SK-N-SH (cell line): ENCODE measurements at regions not wholly inside any gene's neighbourhood (a gene's known extent, or its start where the extent isn't known, plus 50 kb on each side); places are given as distances from the start of the nearest gene placed in this dataset.

ENCODE experiments used
- CTCF ChIP-seq: fragments of 200-600 bp; sonication (generic); IDR thresholded peaks from 2 replicates; pipeline ENCODE4 v1.6.1; 2017; ENCODE audit warnings: antibody characterized with exemption, mild to moderate bottlenecking, moderate library complexity
- ELF1 ChIP-seq: IDR thresholded peaks from 2 replicates; pipeline ENCODE4 v1.4.0; 2012
- EP300 ChIP-seq, 2 experiments: IDR thresholded peaks; 2 replicates each; pipeline versions ENCODE4 v1.4.0 to v1.6.1; 2012; ENCODE audit warnings: borderline replicate concordance in 1 of 2, low read depth in 1 of 2, low read length in 1 of 2
- EZH2phosphoT487 ChIP-seq: fragments of 200-600 bp; sonication (generic); IDR thresholded peaks from 2 replicates; pipeline ENCODE4 v1.6.1; 2017; ENCODE audit warnings: low read depth, mixed run types, mild to moderate bottlenecking, antibody characterized with exemption, moderate library complexity, borderline replicate concordance
- FOXM1 ChIP-seq: IDR thresholded peaks from 2 replicates; pipeline ENCODE4 v1.4.0; 2012; ENCODE audit warnings: low read depth, mild to moderate bottlenecking
- POLR2AphosphoS5 ChIP-seq: IDR thresholded peaks from 2 replicates; pipeline ENCODE4 v1.6.1; 2012; ENCODE audit warnings: low read depth, low read length
- REST ChIP-seq: IDR thresholded peaks from 2 replicates; pipeline ENCODE4 v1.6.1; 2012; ENCODE audit warnings: mild to moderate bottlenecking, low read depth, low read length, moderate library complexity
- SMC3 ChIP-seq: IDR thresholded peaks from 2 replicates; pipeline ENCODE4 v1.6.1; 2012; ENCODE audit warnings: low read depth, low read length, improper control_type of control experiment
- USF1 ChIP-seq: IDR thresholded peaks from 2 replicates; pipeline ENCODE4 v1.4.0; 2012; ENCODE audit warnings: low read depth, borderline replicate concordance

- TF ChIP-seq CTCF (no peak), EZH2phosphoT487 (no peak), POLR2AphosphoS5 (no peak), ELF1 (no peak), USF1 (no peak), REST (no peak), EP300 (IDR thresholded peaks at IDR 0.05; ENCODE audit: borderline replicate concordance in 1 of 2, low read depth in 1 of 2, low read length in 1 of 2) (no peak), SMC3 (no peak), FOXM1 (no peak)
These were observed 408.9 kb downstream of the MEIS1 start for GRCh38 chr2:66843847-66844246.
